Suppressor macrophage treated with lipopolysaccharide for 1 hour (primary cell): ENCODE measurements at regions not wholly inside any gene's neighbourhood (a gene's known extent, or its start where the extent isn't known, plus 50 kb on each side); places are given as distances from the start of the nearest gene placed in this dataset.
"Not testable (repeated sequence)": the region's sequence is repeated elsewhere in the genome, so short reads cannot be mapped to it uniquely, and the experiment has no call there.

Experiments
- DNase-seq, 3 donors: peaks; one replicate each; pipeline ENCODE4 v3.0.0-alpha.2; 2020 to 2022

DNA sequence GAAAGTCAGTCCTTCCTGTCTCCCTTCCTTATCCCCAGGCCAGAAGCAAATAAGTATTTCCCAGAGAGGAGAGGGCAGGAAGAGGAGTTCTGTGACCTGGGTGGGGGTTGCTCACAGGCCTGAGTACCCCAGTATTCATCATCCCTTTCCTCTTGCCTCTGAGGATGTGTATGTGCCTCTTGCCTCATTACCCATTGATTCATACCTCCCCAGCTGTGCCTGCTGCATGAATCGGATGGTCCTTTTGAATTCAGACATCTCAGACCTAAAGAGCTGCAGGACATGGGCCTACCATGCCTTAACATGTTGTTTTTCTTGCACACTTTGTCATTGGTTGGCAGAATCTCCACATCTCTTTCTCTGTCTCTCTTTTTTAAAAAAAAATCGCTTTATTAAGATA lies 112.8 kb upstream of the SHB start:
- DNase-seq, result no peak

- no peak for DNase-seq
Measured at GRCh38 chr9:38181232-38181631, 112.2 kb upstream of the SHB start.

GRCh38 chr9:38180656-38181055 lies 111.6 kb upstream of the SHB start:
- DNase-seq, result no peak

DNA sequence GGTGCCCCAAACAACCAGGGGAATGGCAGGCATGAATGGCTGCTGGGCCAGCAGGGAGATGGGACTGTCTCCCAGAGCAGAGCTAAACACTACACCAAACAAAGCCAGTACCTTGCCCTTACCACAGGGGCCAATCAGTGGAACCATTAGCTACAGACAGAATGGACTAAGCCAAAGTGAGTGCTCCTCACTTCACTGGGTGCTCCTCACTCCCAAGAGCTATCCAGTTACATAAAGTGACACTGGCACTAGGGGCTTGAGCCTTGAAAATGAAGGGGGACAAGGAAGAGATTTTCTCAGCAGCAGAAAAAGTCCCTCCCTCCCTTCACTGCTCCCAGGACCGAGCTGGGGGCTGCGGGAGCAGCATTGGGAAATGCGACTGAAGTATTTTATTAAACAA lies 110.9 kb upstream of the SHB start:
- DNase-seq, result no peak

GRCh38 chr9:38178237-38178636 lies 109.2 kb upstream of the SHB start:
- peak; percentile 36 to 60 (median 60) for DNase-seq

DNA sequence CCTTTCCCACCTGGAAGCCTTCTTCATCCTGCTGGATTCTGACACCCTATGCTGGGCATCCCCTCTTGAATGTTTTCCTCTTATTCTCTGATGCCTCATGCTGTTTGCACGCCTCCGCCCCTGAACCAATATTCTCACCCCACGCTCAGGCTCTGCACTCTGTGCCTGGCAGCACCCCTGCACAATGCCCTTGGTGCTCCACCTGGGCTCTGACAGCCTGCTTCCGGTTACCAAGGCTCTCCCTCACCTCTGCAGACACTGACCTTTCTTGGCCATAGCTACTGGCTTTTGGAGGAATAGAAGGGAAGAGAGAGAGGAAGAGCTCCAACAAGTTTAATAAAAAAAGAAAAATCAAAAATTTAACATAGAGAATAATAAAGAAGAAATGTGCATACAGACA lies 108.7 kb upstream of the SHB start:
- DNase-seq, result no peak

GRCh38 chr9:38176251-38176650 lies 107.2 kb upstream of the SHB start:
- no peak for DNase-seq

DNA sequence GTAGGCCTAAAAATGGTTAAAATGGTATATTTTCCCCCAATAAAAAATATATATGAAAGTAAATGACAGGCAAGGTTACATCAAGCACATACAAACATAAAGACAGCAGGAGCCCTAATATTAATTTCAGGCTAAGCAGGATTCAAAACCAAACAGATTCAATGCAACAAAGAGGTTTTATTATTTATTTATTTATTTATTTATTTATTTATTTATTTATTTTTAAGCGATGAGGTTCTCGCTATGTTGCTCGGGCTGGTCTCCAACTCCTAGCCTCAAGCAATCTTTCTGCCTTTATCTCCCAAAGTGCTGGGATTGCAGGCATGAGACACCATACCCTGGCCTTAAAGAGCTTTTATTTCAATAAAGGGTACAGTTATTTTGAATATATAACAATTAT lies 106.4 kb upstream of the SHB start:
- no peak for DNase-seq

DNA sequence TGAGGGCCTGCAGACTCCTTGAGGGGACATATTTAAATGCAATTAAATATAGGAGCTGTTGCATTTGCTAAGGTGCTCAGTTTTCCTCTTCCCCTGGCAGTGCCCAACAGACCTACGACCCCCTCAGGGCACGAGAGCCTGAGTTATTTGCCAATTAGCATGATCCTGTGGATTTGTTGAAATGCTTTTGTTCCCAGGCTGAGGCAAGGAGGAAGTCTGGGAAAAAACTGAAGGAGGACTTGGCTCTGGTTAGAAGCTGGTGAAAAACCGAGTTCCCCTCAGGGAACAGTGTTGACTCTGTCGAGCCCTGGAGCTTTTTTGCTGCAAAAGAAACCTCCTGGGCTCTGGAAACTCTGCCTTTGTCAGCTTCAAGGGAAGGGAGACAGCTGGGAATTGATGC lies 103.6 kb upstream of the SHB start:
- no peak for DNase-seq

DNA sequence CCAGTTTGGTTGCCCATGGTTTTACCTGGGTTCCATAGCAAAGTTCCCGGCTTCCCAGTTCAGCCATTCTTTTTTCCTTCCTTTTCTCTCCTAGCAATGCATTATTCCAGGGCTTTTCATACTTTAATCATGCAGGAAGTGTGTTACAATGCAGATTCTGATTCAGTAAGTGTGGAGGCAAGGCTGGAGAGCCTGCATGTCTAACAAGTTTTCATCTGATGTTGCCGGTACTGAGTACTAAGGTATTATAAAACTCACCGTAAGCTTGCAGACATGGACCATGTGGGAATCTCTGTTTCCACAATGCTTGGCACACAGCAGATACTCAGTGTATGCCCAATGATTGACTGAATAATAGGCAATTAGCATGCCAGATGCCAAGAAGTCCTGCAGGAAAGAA lies 102.9 kb upstream of the SHB start:
- DNase-seq, result no peak

DNA sequence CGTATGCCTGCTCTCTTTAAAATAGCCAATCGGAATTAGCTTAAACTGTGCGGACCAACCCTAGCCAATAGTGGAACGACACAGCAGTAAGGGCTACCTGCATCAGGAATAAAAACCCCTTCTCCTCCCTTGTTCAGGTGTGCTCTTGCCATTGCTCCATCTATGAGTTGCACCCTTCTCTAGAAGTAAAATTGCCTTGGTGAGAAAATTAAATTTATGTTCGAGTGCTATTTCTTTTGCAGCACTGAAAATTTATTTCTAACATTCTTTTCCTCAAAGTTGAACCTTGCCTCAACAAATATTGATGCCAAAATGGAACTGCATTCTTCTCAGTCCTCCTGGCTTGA lies 102.5 kb upstream of the SHB start:
- DNase-seq, result no peak

GRCh38 chr9:38170763-38171537 lies 101.9 kb upstream of the SHB start:
- DNase-seq, result peak in 2 of 3 donors; percentile 28 to 44

- not testable (repeated sequence) for DNase-seq
Measured at GRCh38 chr9:38170155-38170554, 101.1 kb upstream of the SHB start.

DNA sequence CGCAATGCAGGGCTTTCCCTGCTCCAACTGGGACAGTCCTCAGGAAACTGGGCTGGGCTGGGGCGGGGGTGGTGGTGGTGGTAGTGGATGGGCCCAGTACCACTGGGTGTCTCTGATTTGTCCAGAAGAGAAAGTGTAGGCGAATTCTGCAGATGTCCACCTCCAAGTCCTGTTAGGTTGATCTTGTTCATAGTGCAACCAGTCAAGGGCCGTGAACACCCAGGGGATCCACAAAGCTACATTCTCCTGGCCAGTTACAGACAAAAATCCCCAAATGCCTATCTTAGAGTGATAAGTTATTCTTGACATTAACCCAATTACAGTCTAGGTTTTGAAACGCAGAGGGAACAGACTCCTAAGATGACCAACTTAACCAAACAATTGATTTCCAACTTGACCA lies 97.5 kb upstream of the SHB start:
- DNase-seq, result peak in 1 of 3 donors; percentile 20

GRCh38 chr9:38164659-38165221 lies 95.7 kb upstream of the SHB start:
- DNase-seq, result no peak

GRCh38 chr9:38163518-38163917 lies 94.5 kb upstream of the SHB start:
- DNase-seq, result no peak

DNA sequence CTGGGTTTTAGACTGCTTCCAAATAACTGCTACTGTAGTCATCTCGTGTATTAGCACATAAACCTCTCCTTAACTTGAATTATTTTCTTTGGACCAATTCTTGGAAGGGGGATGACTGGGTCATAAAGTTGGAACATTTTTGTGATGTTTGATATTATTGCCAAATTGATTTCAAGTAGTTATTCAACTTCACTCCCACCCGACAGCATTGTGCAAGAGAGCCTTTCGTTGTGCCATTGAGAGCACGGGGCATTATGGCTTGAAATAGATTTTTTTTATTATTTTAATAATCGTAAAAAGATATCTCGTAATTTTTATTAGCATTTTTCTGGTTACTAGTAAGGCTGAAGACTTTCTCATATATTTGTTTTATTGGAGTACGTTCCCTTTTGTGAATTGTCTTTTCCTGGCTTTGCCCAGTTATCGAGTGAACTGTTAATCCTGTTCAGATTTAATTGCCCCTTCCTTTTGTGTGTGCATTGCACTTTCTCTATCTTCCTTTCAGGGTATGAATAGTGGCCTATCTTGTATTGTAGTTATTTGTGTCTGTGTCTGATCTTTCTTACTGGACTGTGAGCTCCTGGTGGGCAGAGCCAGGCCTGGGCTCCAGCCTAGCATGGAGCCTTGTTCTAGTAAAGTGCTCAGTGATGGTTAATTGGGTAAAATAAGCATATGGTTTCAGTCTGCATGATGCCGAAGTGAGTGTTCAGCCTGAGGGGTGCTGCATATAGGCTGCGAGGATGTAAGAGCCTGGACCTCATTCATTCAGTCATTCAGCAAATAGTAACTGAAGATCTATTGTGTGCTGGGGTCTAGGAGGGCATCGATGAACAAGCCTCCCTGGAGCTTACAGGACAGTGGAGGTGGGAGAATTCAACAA lies 93.5 kb upstream of the SHB start:
- DNase-seq, result no peak

- peak; percentile 76 to 89 (median 85) for DNase-seq
Measured at GRCh38 chr9:38160613-38161215, 91.7 kb upstream of the SHB start.

- no peak for DNase-seq
Measured at GRCh38 chr9:38159599-38159998, 90.6 kb upstream of the SHB start.

DNA sequence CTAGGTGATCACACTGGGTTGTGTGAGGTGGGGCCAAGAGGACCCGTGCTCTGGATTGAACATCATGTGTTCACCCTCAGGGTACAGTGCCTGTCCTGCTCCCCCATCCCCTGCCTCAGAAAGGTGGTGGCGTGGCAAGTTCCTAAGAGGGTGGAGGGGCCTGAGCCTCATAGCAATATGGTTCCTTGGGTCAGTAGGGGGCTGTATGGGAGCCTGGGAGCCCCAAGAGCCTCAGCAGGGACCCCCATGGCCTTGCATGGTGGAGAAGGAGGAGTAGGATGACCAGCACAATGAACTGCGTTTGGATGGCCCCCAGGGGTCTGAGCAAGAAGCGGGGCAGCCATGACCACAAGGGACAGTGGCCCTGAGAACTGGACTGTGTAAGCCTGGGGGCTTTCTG lies 89.6 kb upstream of the SHB start:
- DNase-seq, result no peak

- DNase-seq, result no peak
Measured at GRCh38 chr9:38157711-38158110, 88.7 kb upstream of the SHB start.

GRCh38 chr9:38154501-38155421 lies 85.7 kb upstream of the SHB start:
- no peak for DNase-seq

DNA sequence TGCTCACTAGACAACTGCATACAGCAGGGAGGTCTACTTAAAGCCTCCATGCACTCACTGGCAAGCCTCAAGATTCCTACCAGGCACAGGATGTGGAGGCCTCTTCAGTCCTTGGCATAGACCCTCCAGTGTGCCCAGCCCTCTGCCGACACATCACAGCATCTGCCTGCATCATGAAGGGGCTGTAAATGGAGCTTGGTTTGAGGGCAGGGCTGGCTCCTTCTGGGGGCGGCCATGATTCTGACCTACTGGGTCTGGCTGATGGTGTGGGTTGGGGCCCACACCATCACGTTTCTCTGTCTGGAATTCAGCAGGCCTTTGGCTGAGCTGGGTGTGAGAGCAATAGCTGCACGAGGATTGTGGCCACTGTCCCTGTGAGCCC lies 84.9 kb upstream of the SHB start:
- no peak for DNase-seq
